Naive thymus-derived CD4-positive, alpha-beta T cell (primary cell): ENCODE measurements at regions not wholly inside any gene's neighbourhood (a gene's known extent, or its start where the extent isn't known, plus 50 kb on each side); places are given as distances from the start of the nearest gene placed in this dataset.
"Not testable (repeated sequence)": the region's sequence is repeated elsewhere in the genome, so short reads cannot be mapped to it uniquely, and the experiment has no call there.

Experiments used
- ATAC-seq: fragments of 150-1000 bp; cut with Tn5 transposase; 2 replicates; pipeline ENCODE4 v1.10.0; 2021; ENCODE audit warnings: mild to moderate bottlenecking, moderate library complexity
- CTCF ChIA-PET: fragments of 350-600 bp; sonication (Branson Sonifier 250); formaldehyde crosslinking; loops from one replicate; lab custom pipeline; 2021; ENCODE audit warnings: antibody characterized with exemption; lab: Charles Lee
- POLR2A ChIA-PET: fragments of 350-600 bp; sonication (Branson Sonifier 250); formaldehyde crosslinking; loops from one replicate; lab custom pipeline; 2021; ENCODE audit warnings: antibody characterized with exemption, inconsistent platforms; lab: Charles Lee
- DNase-seq, 9 donors: peaks; one replicate each; pipeline versions ENCODE4 v3.0.0 to v3.0.0-alpha.2; 2020 to 2022; ENCODE audit warnings: mixed read lengths in 1 of 9
- H3K27ac ChIP-seq: one replicate; pipeline ENCODE4 v1.7.0; 2013; ENCODE audit warnings: mild to moderate bottlenecking, low read depth, low read length, moderate library complexity
- H3K27me3 ChIP-seq, 2 donors: one replicate each; pipeline ENCODE4 v1.7.0; 2013; ENCODE audit warnings: low read length in 2 of 2, mild to moderate bottlenecking in 2 of 2, moderate library complexity in 2 of 2; ENCODE audit not compliant: control insufficient read depth in 2 of 2, insufficient read depth in 2 of 2
- H3K36me3 ChIP-seq, 3 experiments: 1 replicate in 2 of 3; 2 replicates in 1 of 3; pipeline ENCODE4 v1.7.0; 2013; ENCODE audit warnings: low read length in 3 of 3, mild to moderate bottlenecking in 3 of 3, moderate library complexity in 1 of 3; ENCODE audit not compliant: insufficient read depth in 3 of 3, control insufficient read depth in 2 of 3
- H3K4me1 ChIP-seq, 2 donors: one replicate each; pipeline ENCODE4 v1.7.0; 2013; ENCODE audit warnings: low read length in 2 of 2, mild to moderate bottlenecking in 2 of 2, moderate library complexity in 1 of 2; ENCODE audit not compliant: control insufficient read depth in 2 of 2, insufficient read depth in 2 of 2
- H3K4me3 ChIP-seq: 2 replicates; pipeline ENCODE4 v1.7.0; 2013; ENCODE audit warnings: mild to moderate bottlenecking, low read length
- H3K9me3 ChIP-seq, 3 experiments: 1 replicate in 2 of 3; 2 replicates in 1 of 3; pipeline ENCODE4 v1.7.0; 2013; ENCODE audit warnings: low read length in 3 of 3; ENCODE audit not compliant: control insufficient read depth in 2 of 3
- H3K27ac Mint-ChIP-seq, 9 donors: one replicate each; pipeline ENCODE4 v1.8.0; 2020 to 2022; ENCODE audit warnings: mixed read lengths in 9 of 9, mild to moderate bottlenecking in 8 of 9, moderate library complexity in 5 of 9, inconsistent platforms in 2 of 9
- H3K27me3 Mint-ChIP-seq, 5 donors: one replicate each; pipeline ENCODE4 v1.8.0; 2021 to 2022; ENCODE audit warnings: mixed read lengths in 5 of 5, mild to moderate bottlenecking in 1 of 5
- H3K36me3 Mint-ChIP-seq, 5 donors: one replicate each; pipeline ENCODE4 v1.8.0; 2020 to 2022; ENCODE audit warnings: mixed read lengths in 5 of 5, mild to moderate bottlenecking in 3 of 5, inconsistent platforms in 1 of 5
- H3K4me1 Mint-ChIP-seq, 7 donors: one replicate each; pipeline ENCODE4 v1.8.0; 2020 to 2022; ENCODE audit warnings: mixed read lengths in 7 of 7, mild to moderate bottlenecking in 3 of 7, inconsistent platforms in 1 of 7
- H3K4me3 Mint-ChIP-seq, 10 donors: one replicate each; pipeline ENCODE4 v1.8.0; 2020 to 2022; ENCODE audit warnings: mild to moderate bottlenecking in 10 of 10, mixed read lengths in 10 of 10, moderate library complexity in 6 of 10, inconsistent platforms in 2 of 10
- H3K9me3 Mint-ChIP-seq, 11 donors: one replicate each; pipeline ENCODE4 v1.8.0; 2020 to 2022; ENCODE audit warnings: mixed read lengths in 11 of 11, mild to moderate bottlenecking in 4 of 11, inconsistent platforms in 1 of 11, moderate library complexity in 1 of 11
- intact Hi-C, 2 donors: fragments of 100-400 bp; cut with micrococcal nuclease; formaldehyde crosslinking; loops; one replicate each; pipeline ENCODE4 v1.15.1; 2023

DNA sequence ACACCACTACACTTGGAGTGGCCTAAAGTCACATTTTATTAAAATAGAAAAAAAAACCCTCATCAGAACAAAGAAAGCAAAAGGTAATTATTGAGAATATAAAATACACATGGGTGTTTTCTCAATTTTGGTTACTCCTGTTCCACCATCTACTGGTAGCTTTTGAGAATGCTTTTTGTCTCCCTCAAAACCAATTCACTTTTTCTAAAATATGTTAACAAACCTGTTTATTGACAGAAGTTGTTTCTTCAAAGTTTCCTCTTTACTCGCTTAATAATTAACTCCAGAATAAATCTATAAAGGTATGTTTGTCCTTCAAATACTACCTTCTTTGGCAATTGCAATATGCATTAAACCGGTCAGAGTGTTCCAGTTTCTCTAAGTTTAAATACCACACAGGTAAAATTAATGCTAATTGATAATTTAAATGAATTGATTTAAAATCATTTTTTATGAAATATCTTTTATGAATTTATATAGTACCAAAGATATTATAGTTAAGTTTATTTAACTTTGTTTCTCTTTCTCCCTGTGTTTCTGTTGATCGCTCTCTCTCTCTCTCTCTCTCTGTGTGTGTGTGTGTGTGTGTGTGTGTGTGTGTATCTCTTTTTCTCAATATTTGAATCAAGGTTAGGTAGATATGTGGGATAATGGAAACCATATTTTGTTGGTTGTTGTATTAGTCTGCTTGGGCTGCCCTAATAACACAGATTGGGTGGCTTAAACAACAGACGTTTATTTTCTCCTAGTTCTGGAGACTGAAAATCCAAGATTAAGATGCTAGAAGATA, 487.4 kb downstream of the PRDM9 start:
- intact Hi-C loops = no loop called here
- H3K9me3 Mint-ChIP-seq = peaks cover 0 to 22% (median 14%) of the 10 kb centered on the region in 11 donors
- CTCF ChIA-PET = no interaction called here
- DNase-seq = no peak
- H3K27me3 ChIP-seq = no peaks in the 10 kb centered on the region
- peaks cover 0 to 13% (median 0%) of the 10 kb centered on the region in 3 experiments for H3K9me3 ChIP-seq
- H3K4me3 ChIP-seq = no peak overlapping the region
- H3K4me1 Mint-ChIP-seq = peaks cover 0 to 2% (median 0%) of the 10 kb centered on the region in 7 donors
- H3K27ac Mint-ChIP-seq = no peak overlapping the region
- no peaks in the 10 kb centered on the region for H3K27me3 Mint-ChIP-seq
- H3K36me3 ChIP-seq = no peaks in the 10 kb centered on the region
- no peaks in the 10 kb centered on the region for H3K36me3 Mint-ChIP-seq
- POLR2A ChIA-PET = no interaction called here
- H3K27ac ChIP-seq = no peak overlapping the region
- H3K4me1 ChIP-seq = no peaks in the 10 kb centered on the region
- no peak overlapping the region for H3K4me3 Mint-ChIP-seq
- no peak for ATAC-seq

DNA sequence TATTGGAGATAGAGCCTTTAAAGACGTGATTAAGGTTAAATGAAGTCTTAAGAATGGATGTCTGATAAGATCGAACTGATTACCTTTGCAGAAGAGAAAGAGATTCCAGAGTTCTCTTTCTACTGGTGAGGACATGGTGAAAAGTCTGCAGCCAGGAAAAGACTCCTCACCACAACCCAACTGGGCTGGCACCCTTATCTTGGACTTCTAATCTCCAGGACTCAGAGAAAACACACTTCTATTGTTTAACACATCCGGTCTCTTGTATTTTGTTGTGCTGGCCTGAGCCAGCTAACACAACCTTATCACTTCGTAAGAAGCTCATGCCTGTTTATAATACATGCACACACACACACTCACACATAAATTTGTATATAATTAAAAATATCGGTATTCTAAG, 489.1 kb downstream of the PRDM9 start:
- H3K36me3 Mint-ChIP-seq = no peaks in the 10 kb centered on the region
- ATAC-seq = no peak
- H3K4me3 ChIP-seq = no peak overlapping the region
- no peaks in the 10 kb centered on the region for H3K36me3 ChIP-seq
- DNase-seq = no peak
- intact Hi-C loops = no loop called here
- CTCF ChIA-PET = no interaction called here
- peaks cover 0 to 29% (median 14%) of the 10 kb centered on the region in 11 donors for H3K9me3 Mint-ChIP-seq
- H3K9me3 ChIP-seq = peaks cover 0 to 7% (median 0%) of the 10 kb centered on the region in 3 experiments
- POLR2A ChIA-PET = no interaction called here
- no peak overlapping the region for H3K27ac ChIP-seq
- no peaks in the 10 kb centered on the region for H3K4me1 ChIP-seq
- peaks cover 0 to 2% (median 0%) of the 10 kb centered on the region in 7 donors for H3K4me1 Mint-ChIP-seq
- no peaks in the 10 kb centered on the region for H3K27me3 ChIP-seq
- no peak overlapping the region for H3K4me3 Mint-ChIP-seq
- H3K27ac Mint-ChIP-seq = no peak overlapping the region
- no peaks in the 10 kb centered on the region for H3K27me3 Mint-ChIP-seq

DNA sequence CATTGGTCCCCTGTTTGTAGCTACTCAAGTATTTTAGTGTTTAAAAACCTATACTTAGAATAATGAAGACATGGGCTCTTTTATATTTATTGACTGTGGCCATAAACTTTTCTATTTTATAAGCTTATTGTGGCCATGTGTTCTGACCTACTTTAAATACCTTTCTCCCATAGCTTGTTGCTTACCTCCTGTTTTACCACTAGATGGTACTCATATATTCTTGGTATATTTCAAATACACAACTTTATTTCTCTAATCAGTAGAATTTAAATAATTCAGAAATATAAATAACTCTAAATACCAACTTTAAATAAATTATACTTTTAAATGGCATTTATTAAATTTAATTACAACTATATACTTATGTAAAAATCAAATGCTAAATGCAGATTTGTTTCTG, 498.0 kb downstream of the PRDM9 start:
- intact Hi-C loops = no loop called here
- Mint-ChIP-seq H3K27me3 (no peaks in the 10 kb centered on the region), H3K9me3 (peaks cover 3 to 29% (median 8%) of the 10 kb centered on the region in 11 donors), H3K4me1 (no peaks in the 10 kb centered on the region), H3K36me3 (no peaks in the 10 kb centered on the region), H3K4me3 (no peak overlapping the region), H3K27ac (no peak overlapping the region)
- no peak for ATAC-seq
- no peaks in the 10 kb centered on the region for H3K4me1 ChIP-seq
- H3K36me3 ChIP-seq = no peaks in the 10 kb centered on the region
- H3K27me3 ChIP-seq = no peaks in the 10 kb centered on the region
- ChIA-PET CTCF (no interaction called here), POLR2A (no interaction called here)
- no peak for DNase-seq
- no peak overlapping the region for H3K27ac ChIP-seq
- no peak overlapping the region for H3K4me3 ChIP-seq
- no peaks in the 10 kb centered on the region for H3K9me3 ChIP-seq

DNA sequence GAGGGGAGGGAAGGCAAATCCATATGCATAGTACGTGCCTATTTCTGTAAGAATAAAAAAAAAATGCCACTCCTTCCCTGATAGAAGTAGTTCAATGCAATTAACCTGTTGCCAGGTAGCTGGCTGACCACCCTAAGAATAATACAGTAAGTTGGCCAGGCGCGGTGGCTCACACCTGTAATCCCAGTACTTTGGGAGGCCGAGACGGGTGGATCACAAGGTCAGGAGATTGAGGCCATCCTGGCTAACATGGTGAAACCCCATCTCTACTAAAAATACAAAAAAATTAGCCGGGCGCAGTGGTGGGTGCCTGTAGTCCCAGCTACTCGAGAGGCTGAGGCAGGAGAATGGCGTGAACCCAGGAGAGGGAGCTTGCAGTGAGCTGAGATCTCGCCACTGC, 510.3 kb downstream of the PRDM9 start:
- peaks cover 2 to 22% (median 11%) of the 10 kb centered on the region in 11 donors for H3K9me3 Mint-ChIP-seq
- H3K36me3 ChIP-seq, H3K4me3 Mint-ChIP-seq, POLR2A ChIA-PET, DNase-seq, H3K4me3 ChIP-seq, H3K4me1 ChIP-seq, H3K9me3 ChIP-seq, H3K27ac ChIP-seq, H3K4me1 Mint-ChIP-seq, H3K36me3 Mint-ChIP-seq, intact Hi-C loops, H3K27ac Mint-ChIP-seq, H3K27me3 Mint-ChIP-seq, ATAC-seq, CTCF ChIA-PET, H3K27me3 ChIP-seq: not testable (repeated sequence)

DNA sequence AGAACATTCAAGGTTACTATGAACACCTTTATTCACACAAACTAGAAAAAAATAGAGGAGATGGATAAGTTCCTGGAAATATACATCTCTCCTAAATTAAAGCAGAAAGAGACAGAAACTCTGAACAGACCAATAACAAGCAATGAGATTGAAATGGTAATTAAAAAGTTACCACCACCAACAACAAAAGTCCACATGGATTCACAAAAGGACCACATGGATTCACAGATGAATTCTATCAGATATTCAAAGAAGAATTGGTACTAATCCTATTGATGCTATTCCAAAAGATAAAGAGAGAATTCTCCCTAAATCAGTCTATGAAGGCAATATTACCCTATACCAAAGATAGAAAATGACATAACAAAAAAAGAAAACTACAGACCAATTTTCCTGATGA, 518.9 kb downstream of the PRDM9 start:
- H3K27me3 Mint-ChIP-seq = no peaks in the 10 kb centered on the region
- H3K27ac ChIP-seq = no peak overlapping the region
- POLR2A ChIA-PET = no interaction called here
- H3K4me1 ChIP-seq = no peaks in the 10 kb centered on the region
- DNase-seq (no peak), ATAC-seq (no peak)
- H3K4me3 Mint-ChIP-seq = no peak overlapping the region
- CTCF ChIA-PET = no interaction called here
- no peaks in the 10 kb centered on the region for H3K4me1 Mint-ChIP-seq
- peaks cover 0 to 4% (median 0%) of the 10 kb centered on the region in 3 experiments for H3K9me3 ChIP-seq
- peaks cover 6 to 62% (median 24%) of the 10 kb centered on the region in 11 donors for H3K9me3 Mint-ChIP-seq
- intact Hi-C loops = no loop called here
- H3K4me3 ChIP-seq = no peak overlapping the region
- H3K27me3 ChIP-seq = no peaks in the 10 kb centered on the region
- H3K36me3 ChIP-seq = no peaks in the 10 kb centered on the region
- H3K36me3 Mint-ChIP-seq = peaks cover 0 to 5% (median 0%) of the 10 kb centered on the region in 5 donors
- H3K27ac Mint-ChIP-seq = no peak overlapping the region

DNA sequence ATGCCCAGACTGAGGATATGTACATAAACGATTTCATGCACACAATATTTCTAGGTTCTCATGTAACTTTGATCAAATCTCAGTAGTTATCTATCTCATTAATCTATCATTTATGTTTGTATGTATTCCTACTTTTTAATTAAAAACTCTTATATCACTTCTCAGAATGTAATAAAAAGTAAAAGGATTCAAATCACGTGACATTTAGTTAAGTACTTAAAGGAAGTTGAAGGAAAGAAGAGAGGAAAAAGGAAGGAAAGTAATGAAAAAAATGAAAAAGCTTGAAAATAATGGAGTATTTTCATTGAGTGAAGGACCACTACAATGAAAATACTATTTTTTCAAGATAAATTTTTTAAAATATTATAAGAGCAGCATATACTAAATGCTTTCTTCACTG, 535.3 kb downstream of the PRDM9 start:
- H3K9me3 Mint-ChIP-seq = peaks cover 0 to 26% (median 14%) of the 10 kb centered on the region in 11 donors
- no peaks in the 10 kb centered on the region for H3K36me3 Mint-ChIP-seq
- intact Hi-C loops = no loop called here
- H3K27me3 ChIP-seq = no peaks in the 10 kb centered on the region
- no peak overlapping the region for H3K27ac ChIP-seq
- H3K4me3 Mint-ChIP-seq = no peak overlapping the region
- ChIA-PET CTCF (no interaction called here), POLR2A (no interaction called here)
- DNase-seq = no peak
- no peaks in the 10 kb centered on the region for H3K27me3 Mint-ChIP-seq
- H3K36me3 ChIP-seq = no peaks in the 10 kb centered on the region
- H3K4me3 ChIP-seq = no peak overlapping the region
- no peak for ATAC-seq
- no peak overlapping the region for H3K27ac Mint-ChIP-seq
- H3K9me3 ChIP-seq = no peaks in the 10 kb centered on the region
- H3K4me1 Mint-ChIP-seq = no peaks in the 10 kb centered on the region
- H3K4me1 ChIP-seq = no peaks in the 10 kb centered on the region

DNA sequence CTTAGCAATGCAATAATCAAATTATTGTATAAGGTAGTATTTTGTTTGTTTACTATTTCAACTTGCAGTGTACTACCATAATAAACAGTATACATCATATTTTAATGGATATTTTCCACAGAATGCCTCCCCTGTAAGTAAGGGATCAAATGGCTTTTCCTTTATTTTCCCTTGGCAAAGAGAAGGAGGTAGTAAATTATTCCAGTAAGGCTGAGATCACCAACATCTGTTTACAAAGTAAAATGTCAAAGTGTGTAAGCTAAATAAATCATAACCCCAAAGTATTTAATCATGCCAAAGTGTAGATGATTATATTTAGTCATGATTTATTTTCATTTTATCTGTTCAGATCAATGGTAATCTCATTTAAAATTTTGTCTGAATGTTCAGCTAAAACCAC, 537.6 kb downstream of the PRDM9 start:
- no peaks in the 10 kb centered on the region for H3K4me1 Mint-ChIP-seq
- no peak overlapping the region for H3K4me3 ChIP-seq
- DNase-seq = no peak
- H3K4me1 ChIP-seq = no peaks in the 10 kb centered on the region
- no peaks in the 10 kb centered on the region for H3K36me3 Mint-ChIP-seq
- H3K27me3 ChIP-seq = no peaks in the 10 kb centered on the region
- intact Hi-C loops = no loop called here
- ChIA-PET POLR2A (no interaction called here), CTCF (no interaction called here)
- H3K27me3 Mint-ChIP-seq = no peaks in the 10 kb centered on the region
- no peak overlapping the region for H3K27ac ChIP-seq
- no peak for ATAC-seq
- peaks cover 6 to 24% (median 12%) of the 10 kb centered on the region in 11 donors for H3K9me3 Mint-ChIP-seq
- no peak overlapping the region for H3K4me3 Mint-ChIP-seq
- no peaks in the 10 kb centered on the region for H3K36me3 ChIP-seq
- H3K27ac Mint-ChIP-seq = no peak overlapping the region
- H3K9me3 ChIP-seq = peaks cover 0 to 3% (median 0%) of the 10 kb centered on the region in 3 experiments
